ENCODE measurements at regions not wholly inside any gene's neighbourhood (a gene's known extent, or its start where the extent isn't known, plus 50 kb on each side); places are given as distances from the start of the nearest gene placed in this dataset.

DNA sequence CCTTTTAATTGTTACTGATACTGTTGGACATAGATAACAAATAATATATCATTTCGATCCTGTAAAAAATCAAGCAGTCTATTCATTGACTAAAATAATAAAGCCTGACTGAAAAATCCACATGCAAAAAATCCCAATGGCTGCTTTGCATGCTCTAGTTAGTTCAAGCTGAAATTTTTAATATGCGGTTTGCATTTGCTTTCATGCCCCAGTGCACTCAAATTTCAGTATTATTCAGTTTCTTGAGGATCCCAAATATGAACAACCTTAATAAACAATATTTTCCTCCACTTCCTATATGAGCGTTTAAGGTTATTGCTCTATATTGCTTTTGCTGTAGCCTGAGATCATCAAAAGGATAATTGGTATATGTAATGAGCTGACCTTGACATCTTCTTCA, 75.1 kb upstream of the DPH5 start:
- no peak for ATAC-seq
- no peaks in the 10 kb centered on the region for H3K4me1 ChIP-seq

DNA sequence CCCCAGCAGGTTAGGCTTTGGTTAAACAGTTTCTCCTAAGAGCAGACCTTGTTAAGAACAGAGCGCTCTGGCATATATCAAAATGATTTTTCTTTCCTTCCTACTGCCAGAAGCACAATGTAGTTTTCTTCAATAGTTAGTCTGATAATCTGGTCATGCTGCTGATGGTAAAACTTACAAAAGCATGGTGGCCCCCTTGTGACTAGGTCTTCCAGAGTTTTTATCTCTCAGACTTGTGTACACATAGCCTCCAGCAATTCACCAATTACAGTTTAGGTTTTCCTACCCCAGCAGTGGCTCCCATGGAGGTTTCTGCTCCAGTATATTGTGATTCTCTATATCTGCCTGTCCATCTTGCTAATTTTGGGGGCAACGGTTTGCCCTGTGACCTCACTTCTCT, 73.3 kb upstream of the DPH5 start:
- no peaks in the 10 kb centered on the region for H3K27me3 ChIP-seq
- DNase-seq (no peak), ATAC-seq (no peak), FAIRE-seq (no peak)
- TF ChIP-seq CTCF (IDR thresholded peaks at IDR 0.05), result no peak
- no peaks in the 10 kb centered on the region for H3K4me1 ChIP-seq
- intact Hi-C loops (cut with DNase I), result no loop called here
- no peaks in the 10 kb centered on the region for H3K9me3 ChIP-seq
- no peak overlapping the region for H3K27ac ChIP-seq
- no peak overlapping the region for H3K4me3 ChIP-seq
- WGBS, 2 donors, result 77 to 79% methylated on average over 2 of the region's 2 CpGs
- no peaks in the 10 kb centered on the region for H3K36me3 ChIP-seq

More for the DNA sequence above, 75.1 kb upstream of the DPH5 start:
- Histone ChIP-seq H3K9me3 (no peaks in the 10 kb centered on the region), H3K36me3 (no peaks in the 10 kb centered on the region), H3K27ac (no peak overlapping the region), H3K27me3 (no peaks in the 10 kb centered on the region), H3K4me3 (no peak overlapping the region)
- intact Hi-C loops (cut with DNase I), result no loop called here
- no peak for FAIRE-seq
- 73 to 81% methylated on average over 3 of the region's 3 CpGs for WGBS, 2 donors
- DNase-seq, result no peak
- TF ChIP-seq CTCF (IDR thresholded peaks at IDR 0.05), result no peak

DNA sequence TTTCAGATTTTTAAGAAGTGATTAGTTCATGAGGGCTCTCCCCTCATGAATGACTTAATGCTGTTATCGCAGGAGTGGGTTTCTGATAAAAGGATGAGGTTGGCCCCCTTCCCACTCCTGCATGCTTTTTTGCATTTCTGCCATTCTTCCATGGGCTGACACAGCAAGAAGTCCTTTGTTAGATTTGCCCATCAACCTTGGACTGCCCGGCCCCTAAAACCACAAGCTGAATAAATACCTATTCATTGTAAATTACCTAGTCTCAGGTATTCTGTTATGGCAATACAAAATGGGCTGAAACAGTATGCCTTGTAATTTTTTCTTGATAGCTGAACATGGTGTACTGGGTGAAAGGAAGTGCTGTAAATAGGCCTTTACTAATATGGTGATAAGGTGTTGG, 72.7 kb upstream of the DPH5 start:
- WGBS, 2 donors, result 85 to 93% methylated on average over 2 of the region's 2 CpGs
- Histone ChIP-seq H3K9me3 (no peaks in the 10 kb centered on the region), H3K4me3 (no peak overlapping the region), H3K27ac (no peak overlapping the region), H3K27me3 (no peaks in the 10 kb centered on the region), H3K36me3 (no peaks in the 10 kb centered on the region), H3K4me1 (no peaks in the 10 kb centered on the region)
- ATAC-seq, result no peak
- no peak for TF ChIP-seq CTCF (IDR thresholded peaks at IDR 0.05)
- DNase-seq, result no peak
- no peak for FAIRE-seq
- intact Hi-C loops (cut with DNase I), result no loop called here

GRCh38 chr1:101089613-101090338, 64.2 kb upstream of the DPH5 start:
- FAIRE-seq (no peak), ATAC-seq (no peak), DNase-seq (no peak)
- Histone ChIP-seq H3K27me3 (no peaks in the 10 kb centered on the region), H3K4me3 (no peak overlapping the region), H3K4me1 (no peaks in the 10 kb centered on the region), H3K27ac (no peak overlapping the region), H3K36me3 (no peaks in the 10 kb centered on the region), H3K9me3 (no peaks in the 10 kb centered on the region)
- WGBS, 2 donors, result 91 to 96% methylated on average over 2 of the region's 2 CpGs
- TF ChIP-seq CTCF (IDR thresholded peaks at IDR 0.05), result no peak
- intact Hi-C loops (cut with DNase I), result no loop called here

DNA sequence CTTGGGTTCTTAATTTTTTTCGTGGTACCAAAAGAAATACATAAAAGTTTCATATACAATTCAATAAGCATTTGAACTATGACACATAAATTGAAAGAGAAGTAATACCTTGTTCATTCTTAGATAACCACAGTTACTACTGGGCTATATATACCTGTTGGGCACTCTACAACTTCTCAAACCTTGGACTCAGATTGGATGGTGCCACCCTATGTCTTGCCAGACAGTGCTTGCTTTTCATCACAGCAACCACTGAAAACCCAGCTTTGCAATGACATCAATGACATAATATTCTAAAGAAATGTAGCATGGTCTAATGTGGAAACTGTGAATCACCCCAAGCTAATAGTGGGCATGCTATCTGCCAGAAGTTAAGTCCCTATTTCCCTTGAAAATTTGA, 62.8 kb upstream of the DPH5 start:
- no peak for FAIRE-seq
- intact Hi-C loops (cut with DNase I), result no loop called here
- Histone ChIP-seq H3K27me3 (no peaks in the 10 kb centered on the region), H3K36me3 (no peaks in the 10 kb centered on the region), H3K4me3 (no peak overlapping the region), H3K9me3 (no peaks in the 10 kb centered on the region), H3K27ac (no peak overlapping the region), H3K4me1 (no peaks in the 10 kb centered on the region)
- ATAC-seq, result no peak
- no peak for TF ChIP-seq CTCF (IDR thresholded peaks at IDR 0.05)
- WGBS, 2 donors, result 78 to 89% methylated on average over 1 of the region's 1 CpG
- DNase-seq, result no peak
